ENCODE measurements at regions not wholly inside any gene's neighbourhood (a gene's known extent, or its start where the extent isn't known, plus 50 kb on each side); places are given as distances from the start of the nearest gene placed in this dataset.

DNA sequence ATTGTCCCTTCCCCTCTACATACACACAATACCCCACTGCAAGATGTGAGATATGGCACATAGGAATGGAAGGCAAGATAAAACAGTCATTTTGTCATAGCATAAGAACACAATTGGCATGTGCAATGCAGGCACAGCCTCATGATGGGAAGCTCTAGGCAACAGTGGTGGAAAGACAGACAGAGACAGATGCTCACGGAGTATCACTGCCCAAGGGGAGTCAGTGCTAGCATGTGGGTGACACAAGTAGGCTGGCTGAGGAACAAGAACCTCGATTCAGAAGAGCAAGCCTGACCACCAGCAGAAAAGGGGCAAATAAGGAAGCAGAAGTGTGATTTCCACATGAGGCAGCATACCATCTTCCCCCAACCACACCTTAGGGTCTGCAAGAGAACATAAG, 323.6 kb downstream of the PAX3 start:
- BruUV-seq (replicated peaks) = no TSS peak
- DNase-seq = no peak
- TF ChIP-seq, protein P1, sequence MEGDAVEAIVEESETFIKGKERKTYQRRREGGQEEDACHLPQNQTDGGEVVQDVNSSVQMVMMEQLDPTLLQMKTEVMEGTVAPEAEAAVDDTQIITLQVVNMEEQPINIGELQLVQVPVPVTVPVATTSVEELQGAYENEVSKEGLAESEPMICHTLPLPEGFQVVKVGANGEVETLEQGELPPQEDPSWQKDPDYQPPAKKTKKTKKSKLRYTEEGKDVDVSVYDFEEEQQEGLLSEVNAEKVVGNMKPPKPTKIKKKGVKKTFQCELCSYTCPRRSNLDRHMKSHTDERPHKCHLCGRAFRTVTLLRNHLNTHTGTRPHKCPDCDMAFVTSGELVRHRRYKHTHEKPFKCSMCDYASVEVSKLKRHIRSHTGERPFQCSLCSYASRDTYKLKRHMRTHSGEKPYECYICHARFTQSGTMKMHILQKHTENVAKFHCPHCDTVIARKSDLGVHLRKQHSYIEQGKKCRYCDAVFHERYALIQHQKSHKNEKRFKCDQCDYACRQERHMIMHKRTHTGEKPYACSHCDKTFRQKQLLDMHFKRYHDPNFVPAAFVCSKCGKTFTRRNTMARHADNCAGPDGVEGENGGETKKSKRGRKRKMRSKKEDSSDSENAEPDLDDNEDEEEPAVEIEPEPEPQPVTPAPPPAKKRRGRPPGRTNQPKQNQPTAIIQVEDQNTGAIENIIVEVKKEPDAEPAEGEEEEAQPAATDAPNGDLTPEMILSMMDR (IDR thresholded peaks at IDR 0.05; ENCODE audit: unreplicated experiment) = no peak
- no peak overlapping the region for H3K27ac Mint-ChIP-seq (ENCODE audit: unreplicated experiment)
- H3K27me3 Mint-ChIP-seq (ENCODE audit: unreplicated experiment) = peaks cover under 1% of the 10 kb centered on the region
- no peak overlapping the region for H3K4me3 Mint-ChIP-seq (ENCODE audit: low read depth, unreplicated experiment)
- H3K9me3 Mint-ChIP-seq (ENCODE audit: low read depth, unreplicated experiment) = peaks cover 2% of the 10 kb centered on the region
- H3K36me3 Mint-ChIP-seq (ENCODE audit: insufficient read depth, unreplicated experiment) = no peaks in the 10 kb centered on the region
- no peaks in the 10 kb centered on the region for H3K4me1 Mint-ChIP-seq (ENCODE audit: low read depth, unreplicated experiment)
- intact Hi-C loops (cut with micrococcal nuclease; ENCODE audit: unreplicated experiment) = no loop called here
- CTCF ChIA-PET = no interaction called here

DNA sequence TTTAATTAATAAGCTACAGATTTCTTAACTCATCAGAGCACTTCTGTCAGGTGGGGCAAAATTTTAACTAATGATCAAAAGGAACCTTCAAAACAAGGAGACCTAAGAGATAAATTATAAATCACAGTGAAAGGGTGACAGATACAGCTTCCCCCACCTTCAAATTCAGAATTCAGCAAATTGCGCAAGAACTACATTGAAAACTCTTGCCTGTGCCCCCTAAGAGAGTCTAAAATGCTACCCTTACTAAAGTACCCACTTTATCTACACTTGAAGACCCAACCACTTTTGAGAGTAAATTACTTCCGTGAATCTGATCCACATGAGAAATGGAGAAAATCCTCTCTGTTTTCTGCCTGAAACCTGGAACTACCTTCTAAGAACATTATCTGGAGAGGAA, 324.9 kb downstream of the PAX3 start:
- Mint-ChIP-seq H3K9me3 (ENCODE audit: low read depth, unreplicated experiment) (peaks cover 2% of the 10 kb centered on the region), H3K27ac (ENCODE audit: unreplicated experiment) (no peak overlapping the region), H3K4me3 (ENCODE audit: low read depth, unreplicated experiment) (no peak overlapping the region), H3K36me3 (ENCODE audit: insufficient read depth, unreplicated experiment) (no peaks in the 10 kb centered on the region), H3K4me1 (ENCODE audit: low read depth, unreplicated experiment) (no peaks in the 10 kb centered on the region), H3K27me3 (ENCODE audit: unreplicated experiment) (peaks cover 9% of the 10 kb centered on the region)
- CTCF ChIA-PET = no interaction called here
- TF ChIP-seq, protein P1 (IDR thresholded peaks at IDR 0.05; ENCODE audit: unreplicated experiment) = no peak
- no TSS peak for BruUV-seq (replicated peaks)
- DNase-seq = no peak
- intact Hi-C loops (cut with micrococcal nuclease; ENCODE audit: unreplicated experiment) = loop anchor here (5.0 kb wide), 1 partner anchor 402 kb away; the partner anchor contains the start of gene EPHA4

DNA sequence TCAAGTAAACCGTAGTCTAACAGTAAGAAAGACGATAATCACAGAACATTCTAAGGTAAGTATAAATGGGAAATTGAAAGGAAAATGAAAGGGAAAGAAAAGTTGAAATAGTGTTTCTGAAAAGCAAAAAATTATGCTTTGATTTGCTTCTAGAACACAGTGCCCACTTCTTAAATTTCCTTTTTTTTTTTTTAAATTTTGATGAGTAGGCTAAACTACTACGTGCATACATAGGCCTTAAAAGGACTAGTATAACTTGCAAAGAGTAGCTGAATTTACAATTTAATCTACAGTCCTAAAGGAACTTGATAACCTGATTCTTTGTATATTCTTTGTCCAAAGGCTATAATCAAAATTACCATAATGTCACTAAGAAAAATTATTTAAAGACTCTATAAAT, 325.3 kb downstream of the PAX3 start:
- intact Hi-C loops (cut with micrococcal nuclease; ENCODE audit: unreplicated experiment) = loop anchor here (5.0 kb wide), 1 partner anchor 401 kb away; the partner anchor contains the start of gene EPHA4
- Mint-ChIP-seq H3K27me3 (ENCODE audit: unreplicated experiment) (peaks cover 9% of the 10 kb centered on the region), H3K36me3 (ENCODE audit: insufficient read depth, unreplicated experiment) (no peaks in the 10 kb centered on the region), H3K9me3 (ENCODE audit: low read depth, unreplicated experiment) (peaks cover 2% of the 10 kb centered on the region), H3K4me1 (ENCODE audit: low read depth, unreplicated experiment) (no peaks in the 10 kb centered on the region), H3K4me3 (ENCODE audit: low read depth, unreplicated experiment) (no peak overlapping the region), H3K27ac (ENCODE audit: unreplicated experiment) (no peak overlapping the region)
- no TSS peak for BruUV-seq (replicated peaks)
- CTCF ChIA-PET = no interaction called here
- TF ChIP-seq, protein P1 (IDR thresholded peaks at IDR 0.05; ENCODE audit: unreplicated experiment) = no peak
- no peak for DNase-seq

DNA sequence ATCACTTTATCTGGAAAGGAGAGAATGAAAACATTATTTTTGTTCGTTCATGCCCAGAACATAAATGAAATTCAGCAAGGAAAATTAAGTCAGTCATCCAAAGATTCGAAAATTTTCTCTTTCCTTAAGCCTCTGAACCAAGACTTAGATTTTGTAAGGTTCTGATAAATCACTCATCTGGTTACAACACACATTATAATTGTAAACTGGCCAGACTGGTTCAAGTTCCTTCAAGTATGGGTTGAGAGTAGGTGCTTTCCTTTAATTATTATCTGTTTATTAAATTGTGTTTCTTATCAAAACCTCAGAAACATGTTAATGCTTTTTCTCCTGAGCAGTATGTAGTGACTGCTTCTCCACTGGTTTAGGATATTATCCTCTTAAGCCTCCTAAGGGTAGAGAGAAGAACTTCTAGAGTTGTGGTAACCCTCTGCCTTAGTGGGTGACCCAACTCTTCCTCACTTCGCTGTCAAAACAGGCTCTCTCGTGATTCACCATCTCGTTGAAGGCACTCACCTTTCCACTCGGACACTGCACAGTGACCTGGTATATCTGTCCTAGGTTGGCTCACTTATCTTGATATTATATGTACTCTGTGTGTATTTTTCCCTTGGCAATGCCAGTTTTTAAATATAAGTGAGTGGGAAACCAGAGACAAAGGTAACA, 325.9 kb downstream of the PAX3 start:
- Mint-ChIP-seq H3K9me3 (ENCODE audit: low read depth, unreplicated experiment) (no peaks in the 10 kb centered on the region), H3K4me3 (ENCODE audit: low read depth, unreplicated experiment) (no peak overlapping the region), H3K27me3 (ENCODE audit: unreplicated experiment) (peaks cover 9% of the 10 kb centered on the region), H3K4me1 (ENCODE audit: low read depth, unreplicated experiment) (no peaks in the 10 kb centered on the region), H3K36me3 (ENCODE audit: insufficient read depth, unreplicated experiment) (no peaks in the 10 kb centered on the region), H3K27ac (ENCODE audit: unreplicated experiment) (no peak overlapping the region)
- CTCF ChIA-PET = no interaction called here
- BruUV-seq (replicated peaks) = no TSS peak
- intact Hi-C loops (cut with micrococcal nuclease; ENCODE audit: unreplicated experiment) = loop anchor here (5.0 kb wide), 1 partner anchor 401 kb away; the partner anchor contains the start of gene EPHA4
- no peak for DNase-seq
- TF ChIP-seq, protein P1 (IDR thresholded peaks at IDR 0.05; ENCODE audit: unreplicated experiment) = no peak

Measured in Calu3 (cell line).